ENCODE measurements at regions not wholly inside any gene's neighbourhood (a gene's known extent, or its start where the extent isn't known, plus 50 kb on each side); places are given as distances from the start of the nearest gene placed in this dataset.

DNA sequence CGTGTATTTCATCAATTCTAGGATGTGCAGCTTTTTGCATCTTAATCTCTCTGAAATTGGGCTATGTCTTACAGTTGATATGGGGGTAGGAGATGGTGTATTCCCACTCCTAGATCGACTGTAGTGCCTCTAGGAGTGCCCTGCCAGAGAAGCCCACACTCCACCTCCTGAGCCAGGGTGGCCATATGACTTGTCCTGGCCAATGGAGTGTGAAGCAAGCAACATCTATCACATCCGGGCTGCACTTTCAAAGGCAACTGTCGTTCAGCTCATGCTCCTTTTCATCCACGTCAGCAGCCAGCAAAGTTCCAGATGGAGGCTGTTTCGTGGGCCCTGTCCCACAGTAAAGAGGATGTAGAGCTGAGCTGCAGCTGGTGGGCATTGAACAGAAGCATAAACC, 149.4 kb upstream of the SLC1A4 start:
- H3K4me1 ChIP-seq (ENCODE audit: control insufficient read depth, insufficient read depth, low read length): peaks cover 9% of the 10 kb centered on the region
- intact Hi-C loops (cut with micrococcal nuclease; ENCODE audit: unreplicated experiment): no loop called here
- CTCF ChIA-PET: interaction anchor here (0.7 kb wide), 1 partner anchor 269 kb away, joined by 3 read pairs; no protein-coding TSS in a partner anchor

GRCh38 chr2:64840426-64840881, 148.7 kb upstream of the SLC1A4 start:
- H3K9me3 ChIP-seq (ENCODE audit: control insufficient read depth, insufficient read depth, low read depth, low read length): no peaks in the 10 kb centered on the region
- POLR2A ChIA-PET: no interaction called here
- no peak overlapping the region for H3K4me3 ChIP-seq (ENCODE audit: low read depth in 2 of 2, low read length in 2 of 2)
- H3K4me1 ChIP-seq (ENCODE audit: control insufficient read depth, insufficient read depth, low read length): peaks cover 9% of the 10 kb centered on the region
- peak overlapping the region; percentile 36; the same call in 1 of the 2 replicates for H3K27ac ChIP-seq (ENCODE audit: low read length)
- ATAC-seq (no peak), DNase-seq (ENCODE audit: low read depth, low spot score) (no peak)
- H3K36me3 ChIP-seq (ENCODE audit: control insufficient read depth, insufficient read depth, low read length): no peaks in the 10 kb centered on the region
- CTCF ChIA-PET: no interaction called here
- in situ Hi-C loops (cut with HindIII; ENCODE audit: low pct_unique_long_range_greater_than_20kb, low sequenced_read_pairs) (no loop called here), intact Hi-C loops (cut with micrococcal nuclease; ENCODE audit: unreplicated experiment) (no loop called here)
- TF ChIP-seq, protein P1, sequence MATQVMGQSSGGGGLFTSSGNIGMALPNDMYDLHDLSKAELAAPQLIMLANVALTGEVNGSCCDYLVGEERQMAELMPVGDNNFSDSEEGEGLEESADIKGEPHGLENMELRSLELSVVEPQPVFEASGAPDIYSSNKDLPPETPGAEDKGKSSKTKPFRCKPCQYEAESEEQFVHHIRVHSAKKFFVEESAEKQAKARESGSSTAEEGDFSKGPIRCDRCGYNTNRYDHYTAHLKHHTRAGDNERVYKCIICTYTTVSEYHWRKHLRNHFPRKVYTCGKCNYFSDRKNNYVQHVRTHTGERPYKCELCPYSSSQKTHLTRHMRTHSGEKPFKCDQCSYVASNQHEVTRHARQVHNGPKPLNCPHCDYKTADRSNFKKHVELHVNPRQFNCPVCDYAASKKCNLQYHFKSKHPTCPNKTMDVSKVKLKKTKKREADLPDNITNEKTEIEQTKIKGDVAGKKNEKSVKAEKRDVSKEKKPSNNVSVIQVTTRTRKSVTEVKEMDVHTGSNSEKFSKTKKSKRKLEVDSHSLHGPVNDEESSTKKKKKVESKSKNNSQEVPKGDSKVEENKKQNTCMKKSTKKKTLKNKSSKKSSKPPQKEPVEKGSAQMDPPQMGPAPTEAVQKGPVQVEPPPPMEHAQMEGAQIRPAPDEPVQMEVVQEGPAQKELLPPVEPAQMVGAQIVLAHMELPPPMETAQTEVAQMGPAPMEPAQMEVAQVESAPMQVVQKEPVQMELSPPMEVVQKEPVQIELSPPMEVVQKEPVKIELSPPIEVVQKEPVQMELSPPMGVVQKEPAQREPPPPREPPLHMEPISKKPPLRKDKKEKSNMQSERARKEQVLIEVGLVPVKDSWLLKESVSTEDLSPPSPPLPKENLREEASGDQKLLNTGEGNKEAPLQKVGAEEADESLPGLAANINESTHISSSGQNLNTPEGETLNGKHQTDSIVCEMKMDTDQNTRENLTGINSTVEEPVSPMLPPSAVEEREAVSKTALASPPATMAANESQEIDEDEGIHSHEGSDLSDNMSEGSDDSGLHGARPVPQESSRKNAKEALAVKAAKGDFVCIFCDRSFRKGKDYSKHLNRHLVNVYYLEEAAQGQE (IDR thresholded peaks at IDR 0.05; ENCODE audit: insufficient read depth in 1 of 2, low read depth in 2 of 2, low read length in 1 of 2): no peak
- TF ChIP-seq SIN3A (IDR thresholded peaks at IDR 0.05; ENCODE audit: borderline replicate concordance, insufficient read depth, low read depth, low read length) (no peak), TCF7L2 (IDR thresholded peaks at IDR 0.05; ENCODE audit: low read depth, low read length) (no peak), POLR2AphosphoS5 (IDR thresholded peaks at IDR 0.05; ENCODE audit: low read depth, low read length) (no peak)
- TF ChIP-seq, protein P2, sequence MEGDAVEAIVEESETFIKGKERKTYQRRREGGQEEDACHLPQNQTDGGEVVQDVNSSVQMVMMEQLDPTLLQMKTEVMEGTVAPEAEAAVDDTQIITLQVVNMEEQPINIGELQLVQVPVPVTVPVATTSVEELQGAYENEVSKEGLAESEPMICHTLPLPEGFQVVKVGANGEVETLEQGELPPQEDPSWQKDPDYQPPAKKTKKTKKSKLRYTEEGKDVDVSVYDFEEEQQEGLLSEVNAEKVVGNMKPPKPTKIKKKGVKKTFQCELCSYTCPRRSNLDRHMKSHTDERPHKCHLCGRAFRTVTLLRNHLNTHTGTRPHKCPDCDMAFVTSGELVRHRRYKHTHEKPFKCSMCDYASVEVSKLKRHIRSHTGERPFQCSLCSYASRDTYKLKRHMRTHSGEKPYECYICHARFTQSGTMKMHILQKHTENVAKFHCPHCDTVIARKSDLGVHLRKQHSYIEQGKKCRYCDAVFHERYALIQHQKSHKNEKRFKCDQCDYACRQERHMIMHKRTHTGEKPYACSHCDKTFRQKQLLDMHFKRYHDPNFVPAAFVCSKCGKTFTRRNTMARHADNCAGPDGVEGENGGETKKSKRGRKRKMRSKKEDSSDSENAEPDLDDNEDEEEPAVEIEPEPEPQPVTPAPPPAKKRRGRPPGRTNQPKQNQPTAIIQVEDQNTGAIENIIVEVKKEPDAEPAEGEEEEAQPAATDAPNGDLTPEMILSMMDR (IDR thresholded peaks at IDR 0.05): no peak
- BruUV-seq (replicated peaks): no TSS peak
- H3K27me3 ChIP-seq (ENCODE audit: control insufficient read depth, insufficient read depth, low read length): no peaks in the 10 kb centered on the region

More for the DNA sequence above, 149.4 kb upstream of the SLC1A4 start:
- Histone ChIP-seq H3K27me3 (ENCODE audit: control insufficient read depth, insufficient read depth, low read length) (no peaks in the 10 kb centered on the region), H3K4me3 (ENCODE audit: low read depth in 2 of 2, low read length in 2 of 2) (no peak overlapping the region), H3K36me3 (ENCODE audit: control insufficient read depth, insufficient read depth, low read length) (no peaks in the 10 kb centered on the region), H3K9me3 (ENCODE audit: control insufficient read depth, insufficient read depth, low read depth, low read length) (no peaks in the 10 kb centered on the region), H3K27ac (ENCODE audit: low read length) (no peak overlapping the region)
- in situ Hi-C loops (cut with HindIII; ENCODE audit: low pct_unique_long_range_greater_than_20kb, low sequenced_read_pairs): no loop called here
- DNase-seq (ENCODE audit: low read depth, low spot score): no peak
- no TSS peak for BruUV-seq (replicated peaks)
- TF ChIP-seq, protein P2 (IDR thresholded peaks at IDR 0.05): no peak
- TF ChIP-seq POLR2AphosphoS5 (IDR thresholded peaks at IDR 0.05; ENCODE audit: low read depth, low read length) (no peak), TCF7L2 (IDR thresholded peaks at IDR 0.05; ENCODE audit: low read depth, low read length) (no peak), SIN3A (IDR thresholded peaks at IDR 0.05; ENCODE audit: borderline replicate concordance, insufficient read depth, low read depth, low read length) (no peak)
- TF ChIP-seq, protein P1 (IDR thresholded peaks at IDR 0.05; ENCODE audit: insufficient read depth in 1 of 2, low read depth in 2 of 2, low read length in 1 of 2): no peak
- POLR2A ChIA-PET: no interaction called here
- no peak for ATAC-seq
